CD14-positive monocyte (primary cell): ENCODE measurements at regions not wholly inside any gene's neighbourhood (a gene's known extent, or its start where the extent isn't known, plus 50 kb on each side); places are given as distances from the start of the nearest gene placed in this dataset.
A peak's percentile ranks its signal among the peaks of the same experiment; 100 is the strongest.

ENCODE experiments used
- DNase-seq, 3 donors: peaks; one replicate each; pipeline ENCODE4 v3.0.0-alpha.2; 2011 to 2022
- H2AFZ ChIP-seq: 2 replicates; pipeline ENCODE4 v1.6.0; 2012; ENCODE audit warnings: mild to moderate bottlenecking, low read depth, low read length, inconsistent platforms; ENCODE audit not compliant: insufficient read depth, poor library complexity, severe bottlenecking
- H3K27ac ChIP-seq, 2 donors: 1 replicate in 1 of 2; 2 replicates in 1 of 2; pipeline ENCODE4 v1.5.1; 2012 to 2013; ENCODE audit warnings: low read length in 2 of 2, control low read depth in 1 of 2, inconsistent platforms in 1 of 2, low read depth in 1 of 2, mild to moderate bottlenecking in 1 of 2
- H3K27me3 ChIP-seq, 2 donors: one replicate each; pipeline versions ENCODE4 v1.6.0 to v1.6.1; 2011 to 2013; ENCODE audit warnings: low read length in 2 of 2; ENCODE audit not compliant: control insufficient read depth in 2 of 2, insufficient read depth in 2 of 2
- H3K36me3 ChIP-seq, 2 donors: replicated peaks in 1 of 2; 1 replicate in 1 of 2; 2 replicates in 1 of 2; pipeline versions ENCODE4 v1.5.1 to v1.6.1; 2012 to 2013; ENCODE audit warnings: low read length in 2 of 2, control low read depth in 1 of 2, inconsistent platforms in 1 of 2, mild to moderate bottlenecking in 1 of 2; ENCODE audit not compliant: insufficient read depth in 2 of 2, control insufficient read depth in 1 of 2
- H3K4me1 ChIP-seq, 2 donors: 1 replicate in 1 of 2; 2 replicates in 1 of 2; pipeline versions ENCODE4 v1.5.1 to v1.6.1; 2012 to 2013; ENCODE audit warnings: low read length in 2 of 2, control low read depth in 1 of 2, inconsistent platforms in 1 of 2, mild to moderate bottlenecking in 1 of 2, moderate library complexity in 1 of 2; ENCODE audit not compliant: insufficient read depth in 2 of 2, control insufficient read depth in 1 of 2
- H3K4me2 ChIP-seq: replicated peaks from 2 replicates; pipeline ENCODE3; 2012; ENCODE audit warnings: low read length, moderate library complexity, mild to moderate bottlenecking; ENCODE audit not compliant: poor library complexity, severe bottlenecking; ENCODE audit errors: extremely low read depth
- H3K4me3 ChIP-seq, 3 experiments: fragments of 200-600 bp in 1 of 3; sonication (generic) in 1 of 3; replicated peaks in 1 of 3; 1 replicate in 2 of 3; 2 replicates in 1 of 3; pipeline ENCODE4 v1.5.1; 2011 to 2013; ENCODE audit warnings: low read length in 3 of 3, mild to moderate bottlenecking in 3 of 3, control low read depth in 2 of 3, low read depth in 2 of 3, inconsistent platforms in 1 of 3, moderate library complexity in 1 of 3
- H3K79me2 ChIP-seq: 2 replicates; pipeline ENCODE4 v1.6.0; 2012; ENCODE audit warnings: mild to moderate bottlenecking, control low read depth, inconsistent platforms, low read length, moderate library complexity; ENCODE audit not compliant: insufficient read depth
- H3K9ac ChIP-seq: 2 replicates; pipeline ENCODE4 v1.6.0; 2017; ENCODE audit warnings: low read length, mild to moderate bottlenecking; ENCODE audit not compliant: insufficient read depth, poor library complexity, severe bottlenecking
- H3K9me3 ChIP-seq, 2 donors: replicated peaks in 1 of 2; 1 replicate in 1 of 2; 2 replicates in 1 of 2; pipeline versions ENCODE4 v1.5.1 to v1.6.1; 2012 to 2013; ENCODE audit warnings: low read length in 2 of 2, control low read depth in 1 of 2; ENCODE audit not compliant: control insufficient read depth in 1 of 2, insufficient read depth in 1 of 2
- H4K20me1 ChIP-seq: 2 replicates; pipeline ENCODE4 v1.6.0; 2012; ENCODE audit warnings: mild to moderate bottlenecking, low read length, control low read depth, moderate library complexity; ENCODE audit not compliant: insufficient read depth
- H3K27ac Mint-ChIP-seq, 7 donors: one replicate each; pipeline ENCODE4 v1.8.0; 2020; ENCODE audit warnings: mild to moderate bottlenecking in 7 of 7, mixed read lengths in 7 of 7, moderate library complexity in 6 of 7, inconsistent platforms in 2 of 7
- H3K27me3 Mint-ChIP-seq, 3 donors: one replicate each; pipeline ENCODE4 v1.8.0; 2021 to 2022; ENCODE audit warnings: low read depth in 3 of 3, mild to moderate bottlenecking in 3 of 3, mixed read lengths in 3 of 3, moderate library complexity in 3 of 3, inconsistent platforms in 1 of 3
- H3K36me3 Mint-ChIP-seq, 2 donors: one replicate each; pipeline ENCODE4 v1.8.0; 2020; ENCODE audit warnings: mixed read lengths in 2 of 2, inconsistent platforms in 1 of 2, mild to moderate bottlenecking in 1 of 2
- H3K4me1 Mint-ChIP-seq: one replicate; pipeline ENCODE4 v1.8.0; 2020; ENCODE audit warnings: mild to moderate bottlenecking, mixed read lengths
- H3K4me3 Mint-ChIP-seq, 2 donors: one replicate each; pipeline ENCODE4 v1.8.0; 2020; ENCODE audit warnings: mild to moderate bottlenecking in 2 of 2, mixed read lengths in 2 of 2, moderate library complexity in 1 of 2
- H3K9me3 Mint-ChIP-seq, 7 donors: one replicate each; pipeline ENCODE4 v1.8.0; 2020 to 2022; ENCODE audit warnings: mixed read lengths in 7 of 7, mild to moderate bottlenecking in 6 of 7, moderate library complexity in 6 of 7, inconsistent platforms in 2 of 7
- CTCF ChIP-seq: fragments of 200-600 bp; IDR thresholded peaks from one replicate; pipeline ENCODE4 v1.8.0; 2022; ENCODE audit warnings: antibody characterized with exemption, mild to moderate bottlenecking
- WGBS: methylation state at CpG from one replicate; pipeline ENCODE4 v1.1.5; 2013; ENCODE audit warnings: missing lambda C conversion rate; ENCODE audit not compliant: insufficient coverage; 5-methylcytosine and 5-hydroxymethylcytosine counted together
- intact Hi-C, 2 donors: fragments of 100-400 bp; cut with micrococcal nuclease; formaldehyde crosslinking; loops; one replicate each; pipeline versions ENCODE4 v1.15.0 to v1.15.1; 2023

- no peaks in the 10 kb centered on the region for H4K20me1 ChIP-seq
- H3K27ac ChIP-seq: no peak overlapping the region
- 93% methylated on average over 3 of the region's 5 CpGs for WGBS
- peaks cover 0 to 3% (median 0%) of the 10 kb centered on the region in 7 donors for H3K9me3 Mint-ChIP-seq
- H3K9ac ChIP-seq: no peak overlapping the region
- peak overlapping the region in 1 of 7 donors; percentile 65 for H3K27ac Mint-ChIP-seq
- peaks cover 0 to 8% of the 10 kb centered on the region in 2 donors for H3K36me3 Mint-ChIP-seq
- no peak overlapping the region for H3K4me2 ChIP-seq
- no peaks in the 10 kb centered on the region for H3K9me3 ChIP-seq
- H3K27me3 Mint-ChIP-seq: peaks cover 1 to 8% (median 5%) of the 10 kb centered on the region in 3 donors
- H3K4me3 ChIP-seq: no peak overlapping the region
- no peak overlapping the region for H3K4me3 Mint-ChIP-seq
- no peaks in the 10 kb centered on the region for H3K79me2 ChIP-seq
- H3K4me1 Mint-ChIP-seq: peaks cover 76% of the 10 kb centered on the region
- H3K36me3 ChIP-seq: no peaks in the 10 kb centered on the region
- H2AFZ ChIP-seq: no peak overlapping the region
- no peak for TF ChIP-seq CTCF
- H3K4me1 ChIP-seq: peaks cover 57 to 70% of the 10 kb centered on the region in 2 donors
- intact Hi-C loops: loop anchor here in 1 of 2 donors (5.0 to 10.0 kb wide), 2 partner anchors 42 to 74 kb away; no protein-coding TSS in a partner anchor
- H3K27me3 ChIP-seq: no peaks in the 10 kb centered on the region
- DNase-seq: no peak
Observed at GRCh38 chr20:50380697-50381040, 129.5 kb upstream of the PTPN1 start.

- no peak overlapping the region for H3K4me3 Mint-ChIP-seq
- H3K36me3 Mint-ChIP-seq: peaks cover 0 to 11% of the 10 kb centered on the region in 2 donors
- H3K27me3 Mint-ChIP-seq: peaks cover 0 to 9% (median 8%) of the 10 kb centered on the region in 3 donors
- Histone ChIP-seq H3K4me1 (peaks cover 62 to 75% of the 10 kb centered on the region in 2 donors), H3K36me3 (no peaks in the 10 kb centered on the region), H3K4me2 (no peak overlapping the region), H3K27ac (no peak overlapping the region), H3K4me3 (no peak overlapping the region), H3K79me2 (no peaks in the 10 kb centered on the region), H4K20me1 (no peaks in the 10 kb centered on the region), H3K27me3 (no peaks in the 10 kb centered on the region), H2AFZ (no peak overlapping the region), H3K9me3 (no peaks in the 10 kb centered on the region), H3K9ac (no peak overlapping the region)
- H3K9me3 Mint-ChIP-seq: peaks cover 0 to 4% (median 0%) of the 10 kb centered on the region in 7 donors
- no peak for TF ChIP-seq CTCF
- H3K4me1 Mint-ChIP-seq: peaks cover 81% of the 10 kb centered on the region
- peak overlapping the region in 6 of 7 donors; percentile 6 to 85 (median 46) for H3K27ac Mint-ChIP-seq
- 48% methylated on average over 6 of the region's 7 CpGs for WGBS
- DNase-seq: no peak
- intact Hi-C loops: loop anchor here in 1 of 2 donors (5.0 to 10.0 kb wide), 2 partner anchors 41 to 74 kb away; no protein-coding TSS in a partner anchor
Observed at GRCh38 chr20:50381075-50381732, 129.0 kb upstream of the PTPN1 start.
